Esophagus muscularis mucosa (tissue), 4 donors: ENCODE measurements at regions not wholly inside any gene's neighbourhood (a gene's known extent, or its start where the extent isn't known, plus 50 kb on each side); places are given as distances from the start of the nearest gene placed in this dataset.

Experiments
- DNase-seq: peaks from one replicate; pipeline ENCODE4 v3.0.0-alpha.2; 2017; ENCODE audit errors: extremely low spot score
- H3K27ac ChIP-seq, 4 donors: fragments of 200-600 bp; sonication (generic); replicated peaks in 1 of 4; 1 replicate in 3 of 4; 2 replicates in 1 of 4; pipeline ENCODE4 v1.5.1; 2016 to 2019; ENCODE audit warnings: mild to moderate bottlenecking in 1 of 4
- H3K27me3 ChIP-seq, 4 donors: fragments of 200-600 bp; sonication (generic); one replicate each; pipeline versions ENCODE4 v1.5.1 to v1.6.0; 2016 to 2019
- H3K36me3 ChIP-seq, 4 donors: fragments of 200-600 bp; sonication (generic); one replicate each; pipeline ENCODE4 v1.5.1; 2016 to 2019
- H3K4me1 ChIP-seq, 4 donors: fragments of 200-600 bp; sonication (generic); one replicate each; pipeline ENCODE4 v1.5.1; 2016 to 2019
- H3K4me3 ChIP-seq, 4 donors: fragments of 200-600 bp; sonication (generic); 1 replicate in 2 of 4; 2 replicates in 2 of 4; pipeline ENCODE4 v1.5.1; 2016 to 2019; ENCODE audit warnings: mild to moderate bottlenecking in 4 of 4, moderate library complexity in 1 of 4
- H3K9me3 ChIP-seq, 4 donors: fragments of 200-600 bp; sonication (generic); 1 replicate in 3 of 4; 2 replicates in 1 of 4; pipeline ENCODE4 v1.5.1; 2016 to 2019
- EP300 ChIP-seq: sonication (generic); formaldehyde crosslinking; IDR thresholded peaks from one replicate; pipeline ENCODE4 v1.6.1; 2017; ENCODE audit warnings: antibody characterized with exemption
- POLR2A ChIP-seq: fragments of 450-650 bp; IDR thresholded peaks from one replicate; pipeline ENCODE4 v1.6.1; 2017; ENCODE audit warnings: antibody characterized with exemption, moderate library complexity, mild to moderate bottlenecking, low read depth
- POLR2AphosphoS5 ChIP-seq, 2 donors: sonication (generic); formaldehyde crosslinking; IDR thresholded peaks; one replicate each; pipeline ENCODE4 v1.6.1; 2017; ENCODE audit warnings: antibody characterized with exemption in 2 of 2
- WGBS: methylation state at CpG from one replicate; pipeline ENCODE4 v1.1.5; 2018; 5-methylcytosine and 5-hydroxymethylcytosine counted together
- intact Hi-C: fragments of 100-400 bp; cut with DNase I; formaldehyde crosslinking; loops from one replicate; pipeline ENCODE4 v1.15.1; 2023
- TF ChIP-seq, protein P1 (sequence below), 3 experiments: fragments of 200-600 bp in 2 of 3; fragments of 450-650 bp in 1 of 3; sonication (generic) in 2 of 3; IDR thresholded peaks; one replicate each; pipeline ENCODE4 v1.5.1; 2017 to 2019; ENCODE audit warnings: antibody characterized with exemption in 3 of 3, mild to moderate bottlenecking in 2 of 3, moderate library complexity in 1 of 3

DNA sequence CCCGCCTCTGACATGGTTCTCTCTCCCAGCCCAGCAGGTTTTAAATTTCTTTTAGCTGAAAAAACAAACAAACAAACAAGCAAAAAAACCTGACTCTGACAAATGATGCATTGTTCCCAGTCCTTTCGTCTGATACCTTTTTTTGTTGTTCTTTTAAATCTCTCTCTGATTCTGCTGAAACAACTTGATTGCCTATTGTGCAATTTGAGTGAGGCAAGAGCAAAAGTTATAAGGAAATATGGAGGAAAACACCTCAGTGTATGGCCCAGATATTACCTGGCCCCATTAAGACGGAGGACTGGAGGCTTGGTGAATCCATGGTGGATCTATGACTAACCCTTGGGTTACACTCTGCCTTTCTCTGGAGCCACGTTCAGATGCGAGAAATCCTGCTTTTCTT lies 164.0 kb downstream of the MELK start:
- H3K27ac ChIP-seq = no peak overlapping the region
- H3K4me1 ChIP-seq = peaks cover 0 to 8% (median 7%) of the 10 kb centered on the region in 4 donors
- TF ChIP-seq, protein P1, sequence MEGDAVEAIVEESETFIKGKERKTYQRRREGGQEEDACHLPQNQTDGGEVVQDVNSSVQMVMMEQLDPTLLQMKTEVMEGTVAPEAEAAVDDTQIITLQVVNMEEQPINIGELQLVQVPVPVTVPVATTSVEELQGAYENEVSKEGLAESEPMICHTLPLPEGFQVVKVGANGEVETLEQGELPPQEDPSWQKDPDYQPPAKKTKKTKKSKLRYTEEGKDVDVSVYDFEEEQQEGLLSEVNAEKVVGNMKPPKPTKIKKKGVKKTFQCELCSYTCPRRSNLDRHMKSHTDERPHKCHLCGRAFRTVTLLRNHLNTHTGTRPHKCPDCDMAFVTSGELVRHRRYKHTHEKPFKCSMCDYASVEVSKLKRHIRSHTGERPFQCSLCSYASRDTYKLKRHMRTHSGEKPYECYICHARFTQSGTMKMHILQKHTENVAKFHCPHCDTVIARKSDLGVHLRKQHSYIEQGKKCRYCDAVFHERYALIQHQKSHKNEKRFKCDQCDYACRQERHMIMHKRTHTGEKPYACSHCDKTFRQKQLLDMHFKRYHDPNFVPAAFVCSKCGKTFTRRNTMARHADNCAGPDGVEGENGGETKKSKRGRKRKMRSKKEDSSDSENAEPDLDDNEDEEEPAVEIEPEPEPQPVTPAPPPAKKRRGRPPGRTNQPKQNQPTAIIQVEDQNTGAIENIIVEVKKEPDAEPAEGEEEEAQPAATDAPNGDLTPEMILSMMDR (IDR thresholded peaks at IDR 0.05) = no peak
- no peak for TF ChIP-seq POLR2AphosphoS5 (IDR thresholded peaks at IDR 0.05)
- no peak for TF ChIP-seq EP300
- TF ChIP-seq POLR2A = no peak
- peaks cover 0 to 49% (median 18%) of the 10 kb centered on the region in 4 donors for H3K27me3 ChIP-seq
- H3K4me3 ChIP-seq = no peak overlapping the region
- H3K9me3 ChIP-seq = no peaks in the 10 kb centered on the region
- no peak for DNase-seq
- 81% methylated on average over 5 of the region's 5 CpGs for WGBS
- H3K36me3 ChIP-seq = no peaks in the 10 kb centered on the region
- intact Hi-C loops = no loop called here

DNA sequence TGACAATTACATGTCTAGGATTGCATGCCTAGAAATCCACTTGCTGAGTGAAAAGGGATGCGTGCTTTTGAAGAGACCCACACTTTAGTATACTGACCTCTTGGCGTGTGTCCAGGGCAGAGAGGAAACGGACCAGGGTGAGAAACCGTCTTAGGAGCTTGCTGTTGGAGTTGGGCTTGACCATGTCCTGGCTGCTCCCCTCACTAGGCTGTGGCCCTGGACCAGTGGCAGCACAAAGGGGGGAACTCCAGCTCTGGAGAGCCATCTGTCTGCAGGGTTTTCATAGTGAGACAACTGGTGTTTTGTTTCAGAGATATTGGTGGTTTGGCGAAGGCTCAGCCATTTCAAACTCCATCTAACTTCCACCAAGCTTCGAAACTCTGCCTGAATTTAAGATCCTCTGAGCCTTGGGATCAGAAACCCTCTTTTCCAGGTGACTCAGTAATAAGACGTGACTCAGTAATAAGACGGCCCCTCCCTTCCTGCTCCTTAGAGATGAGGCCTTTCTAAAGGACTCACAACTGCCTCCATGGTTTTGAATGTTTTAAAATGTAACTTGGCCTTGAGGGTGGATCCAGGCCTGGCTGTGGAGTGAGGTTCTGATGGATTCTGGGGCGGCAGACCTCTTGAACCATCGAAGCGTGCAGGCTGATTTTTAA lies 165.8 kb downstream of the MELK start:
- H3K27me3 ChIP-seq = peaks cover 0 to 67% (median 21%) of the 10 kb centered on the region in 4 donors
- no peaks in the 10 kb centered on the region for H3K9me3 ChIP-seq
- DNase-seq = no peak
- TF ChIP-seq, protein P1 (IDR thresholded peaks at IDR 0.05) = no peak
- no peak for TF ChIP-seq EP300
- TF ChIP-seq POLR2AphosphoS5 (IDR thresholded peaks at IDR 0.05) = no peak
- TF ChIP-seq POLR2A = no peak
- no peak overlapping the region for H3K4me3 ChIP-seq
- 65% methylated on average over 11 of the region's 11 CpGs for WGBS
- H3K4me1 ChIP-seq = peaks cover 0 to 8% (median 7%) of the 10 kb centered on the region in 4 donors
- no peaks in the 10 kb centered on the region for H3K36me3 ChIP-seq
- H3K27ac ChIP-seq = no peak overlapping the region
- intact Hi-C loops = no loop called here

DNA sequence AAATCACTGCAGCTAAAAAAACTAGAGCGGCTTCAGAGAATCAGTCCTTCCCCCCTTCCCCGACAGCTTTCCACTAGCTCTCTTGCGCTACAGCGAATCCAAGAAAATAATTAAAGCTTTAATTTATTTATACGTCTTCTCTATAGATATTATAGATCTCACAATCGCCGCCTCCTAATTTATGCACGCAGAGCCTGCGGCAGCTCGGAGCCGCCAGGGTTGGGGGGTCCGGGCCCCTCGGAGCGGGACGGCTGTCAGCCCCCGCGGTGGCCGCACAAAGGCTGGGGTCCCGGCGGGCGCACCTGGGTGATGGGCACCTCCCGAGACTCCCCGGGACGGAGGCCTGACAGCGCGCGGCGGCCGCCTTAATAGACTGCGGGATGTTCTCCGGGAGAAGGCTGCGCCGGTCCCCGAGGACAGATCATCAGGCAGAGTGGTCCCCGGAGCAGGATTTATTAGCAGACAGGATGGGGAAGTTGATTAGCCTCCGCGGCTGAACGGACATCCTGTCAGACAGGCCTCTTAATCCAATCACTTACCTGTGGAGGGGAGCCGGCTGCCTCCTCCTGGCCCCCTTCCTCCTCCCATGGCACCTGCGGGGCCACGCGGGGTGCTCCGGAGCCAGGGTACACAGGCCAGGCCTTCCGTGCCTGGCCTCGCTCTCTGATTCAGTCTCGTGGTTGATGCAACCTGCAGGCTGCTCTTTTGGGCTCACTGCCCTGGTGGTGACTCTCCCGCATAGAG lies 166.8 kb downstream of the MELK start:
- Histone ChIP-seq H3K9me3 (no peaks in the 10 kb centered on the region), H3K27ac (no peak overlapping the region), H3K27me3 (peaks cover 0 to 78% (median 21%) of the 10 kb centered on the region in 4 donors), H3K4me1 (peaks cover 0 to 8% (median 7%) of the 10 kb centered on the region in 4 donors), H3K36me3 (no peaks in the 10 kb centered on the region), H3K4me3 (no peak overlapping the region)
- TF ChIP-seq, protein P1 (IDR thresholded peaks at IDR 0.05) = no peak
- no peak for TF ChIP-seq EP300
- TF ChIP-seq POLR2A = no peak
- TF ChIP-seq POLR2AphosphoS5 (IDR thresholded peaks at IDR 0.05) = no peak
- intact Hi-C loops = no loop called here
- 15% methylated on average over 35 of the region's 47 CpGs for WGBS
- no peak for DNase-seq

GRCh38 chr9:36742264-36742663 lies 169.6 kb downstream of the MELK start:
- Histone ChIP-seq H3K27me3 (peaks cover 0 to 79% (median 20%) of the 10 kb centered on the region in 4 donors), H3K27ac (no peak overlapping the region), H3K4me1 (peaks cover 0 to 8% (median 7%) of the 10 kb centered on the region in 4 donors), H3K36me3 (no peaks in the 10 kb centered on the region), H3K9me3 (no peaks in the 10 kb centered on the region), H3K4me3 (no peak overlapping the region)
- intact Hi-C loops = no loop called here
- TF ChIP-seq, protein P1 (IDR thresholded peaks at IDR 0.05) = no peak
- WGBS = 54% methylated on average over 5 of the region's 5 CpGs
- DNase-seq = no peak
